K562 (cell line): ENCODE measurements at regions not wholly inside any gene's neighbourhood (a gene's known extent, or its start where the extent isn't known, plus 50 kb on each side); places are given as distances from the start of the nearest gene placed in this dataset.
A peak's percentile ranks its signal among the peaks of the same experiment; 100 is the strongest.
"Not testable (repeated sequence)": the region's sequence is repeated elsewhere in the genome, so short reads cannot be mapped to it uniquely, and the experiment has no call there.

Experiments used
- ATAC-seq: fragments of 200-7000 bp; cut with Tn5 transposase; 3 replicates; pipeline ENCODE4 v1.9.1; 2020; ENCODE audit warnings: moderate library complexity
- BruUV-seq: library from RNA; stranded (reverse); fragments of 400-500 nt; replicated peaks from 2 replicates; lab custom pipeline; 2021; lab: Mats Ljungman, UMichigan
- CTCF ChIA-PET: fragments of 300-600 bp; formaldehyde crosslinking; extraction: SDS; loops from one replicate; lab custom pipeline; 2021; ENCODE audit warnings: low intra/inter-chr PET ratio; lab: Yijun Ruan, JAX
- POLR2A ChIA-PET: fragments of 300-600, 350-650 bp; sonication (Branson Sonifier 250); formaldehyde crosslinking; extraction: SDS; loops from one replicate; lab custom pipeline; 2021; ENCODE audit warnings: antibody characterized with exemption, inconsistent platforms; lab: Yijun Ruan, JAX
- DNase-seq, 4 experiments: peaks; one replicate each; pipeline versions ENCODE4 v3.0.0 to v3.0.0-alpha.2; 2011 to 2018; ENCODE audit warnings: low spot score in 3 of 4, mixed read lengths in 3 of 4; ENCODE audit errors: extremely low read depth in 1 of 4
- FAIRE-seq: peaks from 2 replicates; lab custom pipeline; 2011; peaks lifted over from hg19 to GRCh38; lab: Jason Lieb, UNC
- H2AFZ ChIP-seq: 2 replicates; pipeline ENCODE4 v1.6.0; 2011; ENCODE audit warnings: low read depth, low read length, control low read depth, inconsistent platforms
- H3K27ac ChIP-seq: fragments of 200-600 bp; 3 replicates; pipeline ENCODE4 v1.8.0; 2011; ENCODE audit warnings: low read depth, mild to moderate bottlenecking, control low read depth, inconsistent platforms, low read length, moderate library complexity, mixed read lengths; ENCODE audit errors: extremely low read depth
- H3K27me3 ChIP-seq, 2 experiments: fragments of 300-600 bp in 1 of 2; 2 replicates in 1 of 2; 3 replicates in 1 of 2; pipeline versions ENCODE4 v1.6.0 to v1.8.0; 2011; ENCODE audit warnings: inconsistent platforms in 2 of 2, low read length in 2 of 2, mild to moderate bottlenecking in 1 of 2, mixed read lengths in 1 of 2, moderate library complexity in 1 of 2; ENCODE audit not compliant: control insufficient read depth in 2 of 2, insufficient read depth in 2 of 2
- H3K36me3 ChIP-seq: fragments of 300-600 bp; 3 replicates; pipeline ENCODE4 v1.8.0; 2011; ENCODE audit warnings: mild to moderate bottlenecking, low read length, inconsistent platforms; ENCODE audit not compliant: control insufficient read depth, insufficient read depth
- H3K4me1 ChIP-seq, 2 experiments: fragments of 200-600 bp in 1 of 2; replicated peaks in 1 of 2; 2 replicates in 1 of 2; 3 replicates in 1 of 2; pipeline versions ENCODE4 v1.5.1 to v1.8.0; 2011; ENCODE audit warnings: inconsistent platforms in 2 of 2, low read length in 2 of 2, mild to moderate bottlenecking in 1 of 2, mixed read lengths in 1 of 2, moderate library complexity in 1 of 2; ENCODE audit not compliant: control insufficient read depth in 2 of 2, insufficient read depth in 2 of 2
- H3K4me2 ChIP-seq: 2 replicates; pipeline ENCODE4 v1.6.1; 2011; ENCODE audit warnings: low read length, control low read depth, inconsistent platforms, mixed read lengths; ENCODE audit not compliant: insufficient read depth
- H3K4me3 ChIP-seq: fragments of 200-600 bp; sonication (generic), shearing (Covaris generic); 2 replicates; pipeline ENCODE4 v1.5.1; 2016; ENCODE audit warnings: control low read depth, inconsistent platforms
- H3K79me2 ChIP-seq: fragments of 200-600 bp; 3 replicates; pipeline ENCODE4 v1.8.0; 2011; ENCODE audit warnings: low read length, inconsistent platforms; ENCODE audit not compliant: control insufficient read depth, insufficient read depth
- H3K9ac ChIP-seq, 2 experiments: 2 replicates each; pipeline versions ENCODE4 v1.6.0 to v1.6.1; 2011; ENCODE audit warnings: low read depth in 2 of 2, low read length in 2 of 2, control low read depth in 1 of 2, inconsistent platforms in 1 of 2, mild to moderate bottlenecking in 1 of 2, mixed read lengths in 1 of 2; ENCODE audit not compliant: insufficient read depth in 1 of 2
- H3K9me1 ChIP-seq: one replicate; pipeline ENCODE4 v1.6.0; 2011; ENCODE audit warnings: inconsistent platforms, mild to moderate bottlenecking, low read length, moderate library complexity; ENCODE audit not compliant: control insufficient read depth, insufficient read depth
- H3K9me3 ChIP-seq: replicated peaks from 2 replicates; pipeline ENCODE4 v1.5.1; 2011; ENCODE audit warnings: low read depth, low read length, inconsistent platforms; ENCODE audit not compliant: control insufficient read depth, insufficient read depth
- H4K20me1 ChIP-seq: replicated peaks from 2 replicates; pipeline ENCODE4 v1.6.1; 2011; ENCODE audit warnings: low read length, inconsistent platforms, mixed read lengths; ENCODE audit not compliant: control insufficient read depth, insufficient read depth
- ATF1 ChIP-seq, 2 experiments: fragments of 450-650 bp in 1 of 2; IDR thresholded peaks; 2 replicates each; pipeline ENCODE4 v1.6.1; 2016; ENCODE audit warnings: missing compliant biosample characterization in 1 of 2, missing genetic modification characterization in 1 of 2
- PHF21A ChIP-seq: fragments of 450-650 bp; IDR thresholded peaks from 2 replicates; pipeline ENCODE4 v1.6.1; 2017; ENCODE audit warnings: low read depth, borderline replicate concordance
- RAD21 ChIP-seq, 2 experiments: fragments of 250-450 bp in 1 of 2; fragments of 450-650 bp in 1 of 2; sonication (Bioruptor Pico) in 1 of 2; formaldehyde crosslinking in 1 of 2; IDR thresholded peaks in 1 of 2; conservative IDR thresholded peaks in 1 of 2; 2 replicates each; pipeline versions ENCODE4 v1.4.0 to v1.8.0; 2020 to 2022; ENCODE audit warnings: mild to moderate bottlenecking in 2 of 2, moderate library complexity in 1 of 2
- RBM25 ChIP-seq: fragments of 200-400 bp; formaldehyde crosslinking; IDR thresholded peaks from 2 replicates; pipeline ENCODE4 v1.6.1; 2018; ENCODE audit warnings: low read length, low read depth, moderate library complexity; ENCODE audit not compliant: severe bottlenecking
- SNRNP70 ChIP-seq: fragments of 200-400 bp; formaldehyde crosslinking; optimal IDR thresholded peaks from 2 replicates; pipeline ENCODE3; 2017; ENCODE audit warnings: low read depth, low read length
- SRSF1 ChIP-seq: fragments of 200-400 bp; formaldehyde crosslinking; IDR thresholded peaks from 2 replicates; pipeline ENCODE4 v1.6.1; 2017; ENCODE audit warnings: mild to moderate bottlenecking, low read depth, low read length, moderate library complexity
- TAF1 ChIP-seq: IDR thresholded peaks from 2 replicates; pipeline ENCODE4 v1.6.1; 2011; ENCODE audit warnings: mild to moderate bottlenecking, low read length, moderate library complexity; ENCODE audit not compliant: insufficient read depth, control insufficient read depth, severe bottlenecking; ENCODE audit errors: extremely low read depth
- ZC3H11A ChIP-seq: IDR thresholded peaks from 2 replicates; pipeline ENCODE4 v1.6.1; 2012; ENCODE audit warnings: low read depth, low read length, improper control_type of control experiment
- WGBS: fragments of 100-300 bp; shearing (Covaris generic); methylation state at CpG from one replicate; pipeline ENCODE4 v1.1.6; 2016; ENCODE audit warnings: low coverage, mixed read lengths; ENCODE audit not compliant: insufficient coverage; ENCODE audit errors: missing lambda C conversion rate; 5-methylcytosine and 5-hydroxymethylcytosine counted together
- in situ Hi-C: fragments of 300-500 bp; cut with MboI; formaldehyde crosslinking; loops from 4 replicates; pipeline ENCODE4 v1.15.0; 2018; ENCODE audit warnings: inconsistent platforms, mixed read lengths
- intact Hi-C: fragments of 100-400 bp; cut with micrococcal nuclease; formaldehyde crosslinking; loops from 2 replicates; pipeline ENCODE4 v1.14.2; 2022
- TF ChIP-seq, protein P1 (sequence below), 3 experiments: IDR thresholded peaks in 2 of 3; conservative IDR thresholded peaks in 1 of 3; 2 replicates each; pipeline ENCODE4 v1.5.1; 2011 to 2012; ENCODE audit warnings: low read length in 3 of 3, mild to moderate bottlenecking in 3 of 3, control low read depth in 2 of 3, improper control_type of control experiment in 1 of 3, inconsistent platforms in 1 of 3, low read depth in 1 of 3, mixed read lengths in 1 of 3, moderate library complexity in 1 of 3; ENCODE audit not compliant: insufficient read depth in 2 of 3

- no peak for TF ChIP-seq TAF1
- TF ChIP-seq PHF21A = no peak
- no peak for TF ChIP-seq ZC3H11A
- TF ChIP-seq, protein P1, sequence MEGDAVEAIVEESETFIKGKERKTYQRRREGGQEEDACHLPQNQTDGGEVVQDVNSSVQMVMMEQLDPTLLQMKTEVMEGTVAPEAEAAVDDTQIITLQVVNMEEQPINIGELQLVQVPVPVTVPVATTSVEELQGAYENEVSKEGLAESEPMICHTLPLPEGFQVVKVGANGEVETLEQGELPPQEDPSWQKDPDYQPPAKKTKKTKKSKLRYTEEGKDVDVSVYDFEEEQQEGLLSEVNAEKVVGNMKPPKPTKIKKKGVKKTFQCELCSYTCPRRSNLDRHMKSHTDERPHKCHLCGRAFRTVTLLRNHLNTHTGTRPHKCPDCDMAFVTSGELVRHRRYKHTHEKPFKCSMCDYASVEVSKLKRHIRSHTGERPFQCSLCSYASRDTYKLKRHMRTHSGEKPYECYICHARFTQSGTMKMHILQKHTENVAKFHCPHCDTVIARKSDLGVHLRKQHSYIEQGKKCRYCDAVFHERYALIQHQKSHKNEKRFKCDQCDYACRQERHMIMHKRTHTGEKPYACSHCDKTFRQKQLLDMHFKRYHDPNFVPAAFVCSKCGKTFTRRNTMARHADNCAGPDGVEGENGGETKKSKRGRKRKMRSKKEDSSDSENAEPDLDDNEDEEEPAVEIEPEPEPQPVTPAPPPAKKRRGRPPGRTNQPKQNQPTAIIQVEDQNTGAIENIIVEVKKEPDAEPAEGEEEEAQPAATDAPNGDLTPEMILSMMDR (IDR thresholded peaks at IDR 0.05 in 2 of 3, conservative IDR thresholded peaks at IDR 0.05 in 1 of 3; ENCODE audit: insufficient read depth in 2 of 3, low read depth in 1 of 3, low read length in 3 of 3) = peak; percentile 45 to 54 (median 49); a peak in 4 of 6 replicates
- peak; percentile 21 to 67; a peak in 2 of 4 replicates for TF ChIP-seq RAD21 (CRISPR knock-in tag; conservative IDR thresholded peaks at IDR 0.05 in 1 of 2, IDR thresholded peaks at IDR 0.05 in 1 of 2)
These were observed 99.3 kb upstream of the NIPBL start (continued) for GRCh38 chr5:36777105-36777757.

DNA sequence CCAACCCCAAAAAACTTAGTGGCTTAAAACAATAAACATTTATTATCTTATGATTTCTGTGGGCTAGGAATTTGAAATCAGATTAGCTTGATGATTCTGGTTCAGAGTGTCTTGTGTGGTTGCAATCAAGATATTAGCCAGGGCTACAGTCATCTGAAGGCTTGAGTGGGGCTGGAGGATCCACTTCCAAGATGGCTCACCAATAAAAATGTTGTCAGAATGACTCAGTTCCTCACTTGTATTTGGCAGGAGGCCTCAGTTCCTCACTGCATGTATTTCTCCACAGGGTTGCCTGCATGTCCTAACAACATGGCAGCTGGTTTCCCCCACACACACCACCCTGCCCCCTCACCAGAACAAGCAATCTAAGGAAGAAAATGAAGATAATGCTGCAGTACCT is 98.2 kb upstream of the NIPBL start:
- no peaks in the 10 kb centered on the region for H3K9me3 ChIP-seq
- no peak for ATAC-seq
- H3K9me1 ChIP-seq = no peaks in the 10 kb centered on the region
- no peaks in the 10 kb centered on the region for H3K79me2 ChIP-seq
- no peak for FAIRE-seq
- no peak for DNase-seq
- POLR2A ChIA-PET = interaction anchor here (1.5 kb wide), 1 partner anchor 9 kb away, joined by 3 read pairs; no protein-coding TSS in a partner anchor
- CTCF ChIA-PET = interaction anchor here (2.4 kb wide), 1 partner anchor 93 kb away, joined by 8 read pairs; no protein-coding TSS in a partner anchor
- intact Hi-C loops = no loop called here
- H3K27me3 ChIP-seq = 0 out of 5 replicates have a peak, but pooled peaks cover 0 to 2% of the 10 kb centered on the region in 2 experiments
- no peak overlapping the region for H3K4me3 ChIP-seq
- TF ChIP-seq ATF1 (CRISPR knock-in tag; IDR thresholded peaks at IDR 0.05) = no peak
- no peak for TF ChIP-seq ATF1 (tag; IDR thresholded peaks at IDR 0.05)
- no peak for TF ChIP-seq SRSF1
- peak; percentile 7 for TF ChIP-seq RBM25
- no peak for TF ChIP-seq SNRNP70
- no peak overlapping the region for H2AFZ ChIP-seq
- no peaks in the 10 kb centered on the region for H3K4me1 ChIP-seq
- H4K20me1 ChIP-seq = no peaks in the 10 kb centered on the region
- no peak overlapping the region for H3K9ac ChIP-seq
- BruUV-seq = no TSS peak
- in situ Hi-C loops = no loop called here
- no peaks in the 10 kb centered on the region for H3K36me3 ChIP-seq
- H3K27ac ChIP-seq = no peak overlapping the region
- no peak overlapping the region for H3K4me2 ChIP-seq

DNA sequence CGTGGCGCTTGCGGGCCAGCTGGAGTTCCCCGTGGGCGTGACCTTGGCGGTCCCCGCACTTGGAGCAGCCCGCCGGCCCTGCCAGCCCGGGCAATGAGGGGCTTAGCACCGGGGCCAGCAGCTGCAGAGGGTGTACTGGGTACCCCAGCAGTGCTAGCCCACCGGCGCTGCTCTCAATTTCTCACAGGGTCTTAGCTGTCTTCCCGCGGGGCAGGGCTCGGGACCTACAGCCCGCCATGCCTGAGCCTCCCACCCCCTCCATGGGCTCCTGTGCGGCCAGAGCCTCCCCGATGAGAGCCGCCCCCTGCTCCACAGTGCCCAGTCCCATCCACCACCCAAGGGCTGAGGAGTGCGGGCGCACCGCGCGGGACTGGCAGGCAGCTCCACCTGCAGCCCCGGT is 94.0 kb upstream of the NIPBL start:
- ATAC-seq, DNase-seq, BruUV-seq, H3K79me2 ChIP-seq, intact Hi-C loops, H3K4me2 ChIP-seq, H3K36me3 ChIP-seq, H3K9me3 ChIP-seq, H3K9ac ChIP-seq, H4K20me1 ChIP-seq, in situ Hi-C loops, H3K4me3 ChIP-seq, H3K27ac ChIP-seq, H2AFZ ChIP-seq, FAIRE-seq, CTCF ChIA-PET, H3K9me1 ChIP-seq, H3K4me1 ChIP-seq, H3K27me3 ChIP-seq: not testable (repeated sequence)
- POLR2A ChIA-PET = interaction anchor here (0.6 to 1.6 kb wide), 2 partner anchors 11 to 57 kb away, joined by 3 to 6 read pairs; no protein-coding TSS in a partner anchor
- WGBS = 40% methylated on average over 20 of the region's 26 CpGs
